ENCODE measurements at regions not wholly inside any gene's neighbourhood (a gene's known extent, or its start where the extent isn't known, plus 50 kb on each side); places are given as distances from the start of the nearest gene placed in this dataset.

GRCh38 chr15:26177816-26178215 lies 314.7 kb upstream of the ATP10A start:
- no peak for TF ChIP-seq CTCF (IDR thresholded peaks at IDR 0.05; ENCODE audit: low read depth, low read length)
- in situ Hi-C loops (cut with HindIII; ENCODE audit: low sequenced_read_pairs) = no loop called here
- DNase-seq (ENCODE audit: low read depth, low spot score) = no peak
- H3K4me3 ChIP-seq (ENCODE audit: low read depth, low read length) = no peak overlapping the region

- in situ Hi-C loops (cut with HindIII; ENCODE audit: low sequenced_read_pairs) = no loop called here
- no peak for TF ChIP-seq CTCF (IDR thresholded peaks at IDR 0.05; ENCODE audit: low read depth, low read length)
- no peak overlapping the region for H3K4me3 ChIP-seq (ENCODE audit: low read depth, low read length)
- no peak for DNase-seq (ENCODE audit: low read depth, low spot score)
These were observed 313.7 kb upstream of the ATP10A start for GRCh38 chr15:26176831-26177230.

GRCh38 chr15:26171266-26171665 lies 308.1 kb upstream of the ATP10A start:
- no peak for TF ChIP-seq CTCF (IDR thresholded peaks at IDR 0.05; ENCODE audit: low read depth, low read length)
- in situ Hi-C loops (cut with HindIII; ENCODE audit: low sequenced_read_pairs) = no loop called here
- no peak overlapping the region for H3K4me3 ChIP-seq (ENCODE audit: low read depth, low read length)
- DNase-seq (ENCODE audit: low read depth, low spot score) = no peak

- no peak overlapping the region for H3K4me3 ChIP-seq (ENCODE audit: low read depth, low read length)
- in situ Hi-C loops (cut with HindIII; ENCODE audit: low sequenced_read_pairs) = no loop called here
- no peak for DNase-seq (ENCODE audit: low read depth, low spot score)
- TF ChIP-seq CTCF (IDR thresholded peaks at IDR 0.05; ENCODE audit: low read depth, low read length) = no peak
These were observed 303.3 kb upstream of the ATP10A start for GRCh38 chr15:26166429-26166828.

- no peak for TF ChIP-seq CTCF (IDR thresholded peaks at IDR 0.05; ENCODE audit: low read depth, low read length)
- in situ Hi-C loops (cut with HindIII; ENCODE audit: low sequenced_read_pairs) = no loop called here
- no peak for DNase-seq (ENCODE audit: low read depth, low spot score)
- H3K4me3 ChIP-seq (ENCODE audit: low read depth, low read length) = no peak overlapping the region
These were observed 302.4 kb upstream of the ATP10A start for GRCh38 chr15:26165546-26165945.

- no peak for TF ChIP-seq CTCF (IDR thresholded peaks at IDR 0.05; ENCODE audit: low read depth, low read length)
- H3K4me3 ChIP-seq (ENCODE audit: low read depth, low read length) = no peak overlapping the region
- DNase-seq (ENCODE audit: low read depth, low spot score) = no peak
- in situ Hi-C loops (cut with HindIII; ENCODE audit: low sequenced_read_pairs) = no loop called here
These were observed 297.2 kb upstream of the ATP10A start for GRCh38 chr15:26160343-26160742.

- in situ Hi-C loops (cut with HindIII; ENCODE audit: low sequenced_read_pairs) = no loop called here
- no peak for DNase-seq (ENCODE audit: low read depth, low spot score)
- no peak for TF ChIP-seq CTCF (IDR thresholded peaks at IDR 0.05; ENCODE audit: low read depth, low read length)
- no peak overlapping the region for H3K4me3 ChIP-seq (ENCODE audit: low read depth, low read length)
These were observed 295.0 kb upstream of the ATP10A start for GRCh38 chr15:26158176-26158575.
